RCC 7860 (cell line): ENCODE measurements at regions not wholly inside any gene's neighbourhood (a gene's known extent, or its start where the extent isn't known, plus 50 kb on each side); places are given as distances from the start of the nearest gene placed in this dataset.
A peak's percentile ranks its signal among the peaks of the same experiment; 100 is the strongest.
"Not testable (repeated sequence)": the region's sequence is repeated elsewhere in the genome, so short reads cannot be mapped to it uniquely, and the experiment has no call there.

Experiments
- DNase-seq: peaks from one replicate; pipeline ENCODE4 v3.0.0-alpha.2; 2015; ENCODE audit warnings: low spot score
- FAIRE-seq: peaks from 2 replicates; lab custom pipeline; 2012; peaks lifted over from hg19 to GRCh38; lab: Jason Lieb, UNC

DNA sequence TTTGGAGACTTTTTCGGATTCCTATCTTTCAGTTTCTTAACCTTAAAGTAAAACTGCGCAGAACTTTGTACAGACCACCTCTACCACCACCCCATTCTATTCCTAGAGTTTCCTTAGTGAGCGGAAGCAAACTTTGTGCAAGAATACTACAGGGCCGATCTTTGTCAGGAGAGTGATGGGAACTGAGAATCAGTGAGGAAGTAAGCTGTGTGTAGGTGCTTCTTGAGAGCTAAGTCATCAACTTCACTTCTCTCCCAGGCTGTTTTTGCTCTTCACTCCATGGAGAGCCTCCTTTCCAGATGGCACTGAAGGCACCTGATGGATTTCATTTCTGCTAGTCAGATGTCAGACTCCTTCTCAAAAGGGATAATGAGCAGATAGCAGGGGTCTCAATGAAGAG is 127.3 kb downstream of the SPATA31D1 start:
- no peak for FAIRE-seq
- DNase-seq = no peak

GRCh38 chr9:82116556-82116955 is 128.0 kb downstream of the SPATA31D1 start:
- DNase-seq (no peak), FAIRE-seq (no peak)

GRCh38 chr9:82117026-82117811 is 128.6 kb downstream of the SPATA31D1 start:
- no peak for FAIRE-seq
- DNase-seq = no peak

GRCh38 chr9:82122731-82123130 is 134.2 kb downstream of the SPATA31D1 start:
- no peak for DNase-seq
- FAIRE-seq = no peak

- peak; percentile 79 for DNase-seq
- FAIRE-seq = peak; percentile 90
Measured at GRCh38 chr9:82124090-82124489, 135.5 kb downstream of the SPATA31D1 start.

DNA sequence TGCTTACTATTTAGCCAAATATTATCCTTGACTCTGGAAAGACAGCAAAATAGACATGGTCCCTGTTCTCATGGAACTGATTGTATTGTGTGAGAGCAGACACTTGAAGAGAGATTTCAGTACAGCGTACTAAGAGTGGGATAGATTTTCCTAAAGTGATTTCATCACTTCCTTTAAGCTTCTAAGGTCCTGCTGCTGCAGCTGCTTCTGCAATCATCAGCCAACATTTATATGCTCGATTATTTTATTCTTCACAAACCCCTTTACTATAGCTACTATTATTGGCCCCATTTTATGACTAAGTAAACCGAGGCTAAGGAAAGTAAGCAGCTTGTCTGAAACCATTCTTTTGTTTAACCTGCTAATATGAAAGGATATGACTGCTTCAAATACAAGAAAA is 137.7 kb downstream of the SPATA31D1 start:
- no peak for DNase-seq
- no peak for FAIRE-seq

DNA sequence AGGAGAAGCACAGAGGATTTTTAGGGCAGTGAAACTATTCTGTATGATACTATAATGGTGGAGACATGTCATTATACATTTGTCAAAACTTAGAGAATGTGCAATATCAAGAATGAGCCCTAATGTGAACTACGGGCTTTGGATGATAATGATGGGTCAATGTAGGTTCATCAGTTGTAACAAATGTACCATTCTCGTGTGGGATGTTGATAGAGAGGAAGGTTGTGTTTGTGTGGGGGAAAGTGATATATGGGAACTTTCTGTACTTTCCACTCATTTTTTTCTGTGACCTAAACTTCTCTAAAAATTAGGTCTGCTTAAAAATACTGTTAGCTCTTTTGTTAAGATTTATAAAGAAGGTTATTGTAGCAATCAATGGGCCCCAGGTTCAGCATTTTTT is 138.9 kb downstream of the SPATA31D1 start:
- no peak for FAIRE-seq

GRCh38 chr9:82128011-82128696 is 139.6 kb downstream of the SPATA31D1 start:
- no peak for FAIRE-seq

More for the DNA sequence above, 138.9 kb downstream of the SPATA31D1 start:
- no peak for DNase-seq

DNA sequence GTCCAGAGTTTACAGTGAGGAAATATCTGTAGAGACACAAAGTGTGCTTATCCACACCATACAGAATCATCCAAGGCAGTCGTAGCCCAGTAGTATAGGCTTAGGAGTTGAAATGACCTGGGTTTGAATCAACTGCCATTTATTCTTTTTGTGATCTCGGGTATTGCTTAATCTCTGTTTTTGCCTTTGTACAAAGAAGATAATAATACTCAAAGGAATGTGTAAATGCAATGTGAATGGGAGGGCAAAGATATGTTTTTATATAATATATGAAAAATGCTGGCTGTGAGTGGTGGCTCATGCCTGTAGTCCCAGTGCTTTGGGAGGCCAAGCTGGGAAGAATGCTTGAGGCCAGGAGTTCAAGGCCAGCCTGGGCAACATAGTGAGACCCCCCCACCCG is 141.1 kb downstream of the SPATA31D1 start:
- no peak for FAIRE-seq
- no peak for DNase-seq

More at GRCh38 chr9:82128011-82128696, 139.6 kb downstream of the SPATA31D1 start:
- no peak for DNase-seq

GRCh38 chr9:82130331-82131042 is 141.9 kb downstream of the SPATA31D1 start:
- FAIRE-seq (peak; percentile 76), DNase-seq (no peak)

GRCh38 chr9:82131072-82131471 is 142.5 kb downstream of the SPATA31D1 start:
- FAIRE-seq = no peak
- no peak for DNase-seq

- no peak for FAIRE-seq
- DNase-seq = no peak
Measured at GRCh38 chr9:82132024-82132423, 143.5 kb downstream of the SPATA31D1 start.

DNA sequence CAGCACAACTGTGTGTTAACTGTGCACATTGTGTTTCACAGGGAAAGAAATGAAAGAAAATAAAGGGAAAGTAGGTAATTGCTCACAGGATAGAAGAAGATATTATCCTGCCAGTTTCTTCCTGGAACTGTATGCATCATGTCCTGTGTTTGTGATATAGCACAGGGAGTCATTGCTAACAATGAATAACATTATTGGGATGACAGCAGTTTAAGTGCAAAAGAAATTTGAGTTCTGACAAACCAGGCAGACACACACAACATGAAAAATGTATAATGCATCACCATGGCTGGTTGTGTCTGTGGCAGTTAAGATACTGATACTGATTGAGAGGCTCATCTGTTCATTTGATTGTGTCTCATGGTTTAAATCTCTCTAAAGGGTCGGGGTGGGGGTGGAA is 145.4 kb downstream of the SPATA31D1 start:
- DNase-seq = no peak
- FAIRE-seq = no peak

DNA sequence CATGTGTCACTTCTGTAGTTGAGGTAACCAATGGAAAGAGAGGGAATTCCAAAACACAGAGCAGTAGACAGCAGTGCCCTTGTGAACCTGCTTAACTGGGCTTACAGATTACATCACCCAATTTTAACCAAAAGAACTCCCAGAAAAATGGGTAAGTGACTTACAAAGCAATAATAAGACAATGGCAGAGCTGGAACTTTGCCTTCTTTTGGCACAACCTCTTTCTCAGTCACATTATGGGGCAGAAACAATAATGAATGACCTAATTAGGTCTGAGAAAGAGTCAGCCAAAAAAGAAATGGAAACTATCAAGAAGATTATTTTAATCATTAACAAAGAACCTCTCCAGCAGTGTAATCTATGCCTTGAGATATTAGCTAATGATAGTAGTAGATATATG is 146.5 kb downstream of the SPATA31D1 start:
- no peak for DNase-seq
- FAIRE-seq = no peak

- not testable (repeated sequence) for FAIRE-seq, DNase-seq
Measured at GRCh38 chr9:82138081-82138480, 149.5 kb downstream of the SPATA31D1 start.

DNA sequence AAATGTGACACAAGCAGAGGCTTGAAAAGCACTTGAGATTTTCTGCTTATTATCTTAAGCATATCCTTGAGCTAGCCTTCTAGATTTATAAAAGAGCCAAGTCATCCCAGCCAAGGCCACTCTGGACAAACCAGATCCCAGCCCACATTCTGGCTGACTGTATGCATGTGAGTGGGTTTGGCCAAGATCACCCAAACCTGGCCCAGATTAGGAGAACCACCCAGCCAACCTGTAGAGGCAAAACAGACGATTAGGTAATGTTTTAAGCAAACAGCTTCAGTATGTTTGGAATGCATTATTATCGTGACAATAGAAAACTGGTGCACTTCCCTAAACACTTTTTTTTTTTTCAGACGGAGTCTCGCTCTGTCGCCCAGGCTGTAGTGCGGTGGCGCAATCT is 151.9 kb downstream of the SPATA31D1 start:
- FAIRE-seq (no peak), DNase-seq (no peak)

DNA sequence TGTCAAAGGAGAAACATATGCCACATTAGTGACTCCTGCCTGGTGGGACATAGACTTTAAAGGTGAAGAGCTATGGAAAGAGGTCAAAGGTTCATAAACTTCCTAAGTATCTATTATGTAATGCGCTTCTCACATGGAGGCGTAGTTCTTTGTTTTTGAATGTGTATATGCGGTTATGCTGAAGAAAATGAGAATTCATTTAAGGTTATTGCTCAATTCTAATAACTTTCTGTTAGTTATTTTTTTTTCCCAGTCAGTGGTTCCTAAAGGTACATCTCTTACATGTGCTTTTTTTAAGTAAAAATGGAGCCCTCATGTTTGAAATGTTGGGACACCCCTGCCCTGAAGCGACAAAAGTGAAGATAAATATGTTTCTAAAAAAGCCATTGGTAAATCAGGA is 156.2 kb downstream of the SPATA31D1 start:
- DNase-seq (no peak), FAIRE-seq (no peak)

GRCh38 chr9:82146677-82147076 is 158.1 kb downstream of the SPATA31D1 start:
- no peak for FAIRE-seq

DNA sequence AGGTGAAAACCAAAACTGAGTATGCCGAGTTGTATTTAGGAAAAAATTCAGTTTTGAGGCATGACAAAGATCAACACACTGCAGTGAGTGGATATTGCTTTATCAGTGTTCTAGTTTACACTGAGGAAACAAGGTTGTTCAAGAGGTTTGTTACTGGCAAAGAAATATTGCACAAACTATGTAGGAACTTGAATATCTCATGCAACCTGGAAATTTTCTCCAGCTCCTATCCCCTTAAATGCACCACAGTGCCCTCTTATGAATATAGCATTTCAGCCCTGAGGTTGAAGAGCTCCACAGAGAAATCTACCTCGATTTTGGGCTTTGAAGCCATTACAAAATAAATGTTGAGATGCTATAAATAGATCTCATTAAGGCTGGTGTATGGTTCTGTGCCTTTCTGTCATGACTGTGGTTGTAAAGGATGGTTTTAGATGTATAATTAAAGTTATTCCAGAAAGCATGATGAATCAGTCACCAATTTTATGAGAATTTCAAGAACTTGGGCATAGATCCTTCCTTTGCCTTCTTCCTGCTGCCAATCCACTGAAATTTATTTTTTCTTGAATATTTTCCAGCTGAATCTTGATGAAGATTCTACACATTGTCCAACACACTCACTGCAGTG is 159.3 kb downstream of the SPATA31D1 start:
- DNase-seq (no peak), FAIRE-seq (no peak)

More at GRCh38 chr9:82146677-82147076, 158.1 kb downstream of the SPATA31D1 start:
- no peak for DNase-seq

- FAIRE-seq (peak; percentile 91), DNase-seq (peak; percentile 28)
Measured at GRCh38 chr9:82148426-82148810, 159.8 kb downstream of the SPATA31D1 start.

- FAIRE-seq (no peak), DNase-seq (no peak)
Measured at GRCh38 chr9:82148901-82149461, 160.4 kb downstream of the SPATA31D1 start.
